WTC11 (cell line): ENCODE measurements at regions not wholly inside any gene's neighbourhood (a gene's known extent, or its start where the extent isn't known, plus 50 kb on each side); places are given as distances from the start of the nearest gene placed in this dataset.

Experiments
- ATAC-seq: fragments of 200-7000 bp; cut with Tn5 transposase; 2 replicates; pipeline ENCODE4 v1.10.0; 2021; ENCODE audit warnings: mild to moderate bottlenecking, moderate library complexity
- CTCF ChIA-PET: fragments of 300-600 bp; sonication (Branson Sonifier 250); formaldehyde crosslinking; loops from one replicate; lab custom pipeline; 2021; ENCODE audit warnings: antibody characterized with exemption; lab: Charles Lee
- POLR2A ChIA-PET: fragments of 350-600 bp; sonication (Branson Sonifier 250); formaldehyde crosslinking; loops from one replicate; lab custom pipeline; 2021; ENCODE audit warnings: antibody characterized with exemption; lab: Charles Lee
- DNase-seq: peaks from one replicate; pipeline ENCODE4 v3.0.0; 2021; ENCODE audit warnings: low spot score
- H3K27ac Mint-ChIP-seq: 2 replicates; pipeline ENCODE4 v1.8.0; 2021; ENCODE audit warnings: mixed read lengths
- H3K27me3 Mint-ChIP-seq: 2 replicates; pipeline ENCODE4 v1.8.0; 2021; ENCODE audit warnings: low read depth, mild to moderate bottlenecking, moderate library complexity, mixed read lengths
- H3K36me3 Mint-ChIP-seq: 2 replicates; pipeline ENCODE4 v1.8.0; 2021; ENCODE audit warnings: mixed read lengths
- H3K4me1 Mint-ChIP-seq: 2 replicates; pipeline ENCODE4 v1.8.0; 2022; ENCODE audit warnings: mixed read lengths
- H3K4me3 Mint-ChIP-seq: 2 replicates; pipeline ENCODE4 v1.8.0; 2021; ENCODE audit warnings: mild to moderate bottlenecking, moderate library complexity, mixed read lengths
- H3K9me3 Mint-ChIP-seq: 2 replicates; pipeline ENCODE4 v1.8.0; 2021; ENCODE audit warnings: mixed read lengths
- AR ChIP-seq: fragments of 250-450 bp; sonication (Bioruptor Pico); IDR thresholded peaks from 2 replicates; pipeline ENCODE4 v1.9.0; 2021; ENCODE audit warnings: mild to moderate bottlenecking
- CREB1 ChIP-seq: sonication (generic); formaldehyde crosslinking; IDR thresholded peaks from 2 replicates; pipeline ENCODE4 v1.8.0; 2023; ENCODE audit warnings: mild to moderate bottlenecking, missing genetic modification reagents
- E2F1 ChIP-seq: sonication (generic); formaldehyde crosslinking; IDR thresholded peaks from 2 replicates; pipeline ENCODE4 v1.8.0; 2022; ENCODE audit warnings: mild to moderate bottlenecking, missing genetic modification reagents
- ESRRA ChIP-seq: sonication (generic); formaldehyde crosslinking; IDR thresholded peaks from 2 replicates; pipeline ENCODE4 v1.8.1; 2022; ENCODE audit warnings: mild to moderate bottlenecking, missing genetic modification reagents, borderline replicate concordance
- GTF2I ChIP-seq: fragments of 250-450 bp; sonication (Bioruptor Pico); conservative IDR thresholded peaks from 2 replicates; pipeline ENCODE4 v1.4.0; 2021; ENCODE audit warnings: mild to moderate bottlenecking
- HMGA2 ChIP-seq: fragments of 250-450 bp; sonication (Bioruptor Pico); IDR thresholded peaks from 2 replicates; pipeline ENCODE4 v1.4.0; 2021; ENCODE audit warnings: mild to moderate bottlenecking, moderate library complexity
- JUN ChIP-seq: sonication (generic); formaldehyde crosslinking; IDR thresholded peaks from 2 replicates; pipeline ENCODE4 v1.8.0; 2023; ENCODE audit warnings: mild to moderate bottlenecking, missing genetic modification reagents
- NFYB ChIP-seq: sonication (generic); formaldehyde crosslinking; conservative IDR thresholded peaks from 2 replicates; pipeline ENCODE4 v1.8.0; 2022; ENCODE audit warnings: low read depth, missing genetic modification reagents
- RORB ChIP-seq: fragments of 250-450 bp; sonication (Bioruptor Pico); IDR thresholded peaks from 2 replicates; pipeline ENCODE4 v1.9.0; 2021; ENCODE audit warnings: mild to moderate bottlenecking
- SMAD4 ChIP-seq: sonication (generic); formaldehyde crosslinking; IDR thresholded peaks from 2 replicates; pipeline ENCODE4 v1.8.0; 2022; ENCODE audit warnings: mild to moderate bottlenecking, missing genetic modification reagents
- ZNF219 ChIP-seq: sonication (generic); formaldehyde crosslinking; IDR thresholded peaks from 2 replicates; pipeline ENCODE4 v1.8.0; 2023; ENCODE audit warnings: missing genetic modification reagents, mild to moderate bottlenecking, borderline replicate concordance
- ZNF396 ChIP-seq: fragments of 250-450 bp; sonication (Bioruptor Pico); IDR thresholded peaks from 2 replicates; pipeline ENCODE4 v1.8.0; 2021; ENCODE audit warnings: mild to moderate bottlenecking, moderate library complexity, borderline replicate concordance
- ZNF671 ChIP-seq: fragments of 250-450 bp; sonication (Bioruptor Pico); IDR thresholded peaks from 2 replicates; pipeline ENCODE4 v1.8.0; 2021; ENCODE audit warnings: mild to moderate bottlenecking
- TF ChIP-seq, protein P1 (sequence below): fragments of 250-450 bp; sonication (Bioruptor Pico); IDR thresholded peaks from 2 replicates; pipeline ENCODE4 v1.9.0; 2021; ENCODE audit warnings: mild to moderate bottlenecking, borderline replicate concordance
- TF ChIP-seq, protein P2 (sequence below): sonication (generic); formaldehyde crosslinking; IDR thresholded peaks from 2 replicates; pipeline ENCODE4 v1.8.1; 2023; ENCODE audit warnings: mild to moderate bottlenecking, missing genetic modification reagents, borderline replicate concordance
- TF ChIP-seq, protein P3 (sequence below): sonication (generic); formaldehyde crosslinking; IDR thresholded peaks from 2 replicates; pipeline ENCODE4 v1.8.0; 2022; ENCODE audit warnings: mild to moderate bottlenecking, missing genetic modification reagents
- TF ChIP-seq, protein P4 (sequence below): sonication (generic); formaldehyde crosslinking; IDR thresholded peaks from 2 replicates; pipeline ENCODE4 v1.8.0; 2022; ENCODE audit warnings: mild to moderate bottlenecking, missing genetic modification reagents
- TF ChIP-seq, protein P5 (sequence below): sonication (generic); formaldehyde crosslinking; conservative IDR thresholded peaks from 2 replicates; pipeline ENCODE4 v1.8.1; 2022; ENCODE audit warnings: mild to moderate bottlenecking, missing genetic modification reagents

DNA sequence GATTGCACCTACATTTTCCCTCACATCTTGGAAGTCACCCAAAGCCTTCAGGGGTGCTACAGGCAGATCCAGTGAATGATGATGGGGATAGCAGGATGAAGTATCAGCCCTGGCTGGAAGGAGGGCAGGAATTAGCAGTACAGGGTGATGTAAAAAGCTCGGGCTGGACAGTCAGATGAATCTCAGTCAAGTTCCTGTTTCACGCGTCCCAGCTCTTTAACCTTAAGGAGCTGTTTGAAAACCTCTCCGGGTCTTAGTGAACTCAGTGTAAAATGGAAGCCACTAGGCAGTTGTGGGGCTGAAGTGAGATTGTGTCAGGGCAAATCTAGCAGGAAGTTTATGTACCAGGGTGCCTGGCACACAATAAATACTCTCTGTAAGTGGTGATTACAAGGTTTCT lies 166.4 kb upstream of the PROK2 start:
- ChIA-PET POLR2A (no interaction called here), CTCF (interaction anchor here (0.6 to 4.0 kb wide), 2 partner anchors 15 to 76 kb away, joined by 3 to 19 read pairs; no protein-coding TSS in a partner anchor)
- Mint-ChIP-seq H3K27me3 (0 out of 2 replicates have a peak, but pooled peaks cover 1% of the 10 kb centered on the region), H3K4me3 (no peak overlapping the region), H3K9me3 (peaks cover 1% of the 10 kb centered on the region; the same call in 1 of the 2 replicates), H3K4me1 (peaks cover 20% of the 10 kb centered on the region), H3K36me3 (no peaks in the 10 kb centered on the region), H3K27ac (no peak overlapping the region)
- DNase-seq (no peak), ATAC-seq (no peak)
- TF ChIP-seq, protein P1, sequence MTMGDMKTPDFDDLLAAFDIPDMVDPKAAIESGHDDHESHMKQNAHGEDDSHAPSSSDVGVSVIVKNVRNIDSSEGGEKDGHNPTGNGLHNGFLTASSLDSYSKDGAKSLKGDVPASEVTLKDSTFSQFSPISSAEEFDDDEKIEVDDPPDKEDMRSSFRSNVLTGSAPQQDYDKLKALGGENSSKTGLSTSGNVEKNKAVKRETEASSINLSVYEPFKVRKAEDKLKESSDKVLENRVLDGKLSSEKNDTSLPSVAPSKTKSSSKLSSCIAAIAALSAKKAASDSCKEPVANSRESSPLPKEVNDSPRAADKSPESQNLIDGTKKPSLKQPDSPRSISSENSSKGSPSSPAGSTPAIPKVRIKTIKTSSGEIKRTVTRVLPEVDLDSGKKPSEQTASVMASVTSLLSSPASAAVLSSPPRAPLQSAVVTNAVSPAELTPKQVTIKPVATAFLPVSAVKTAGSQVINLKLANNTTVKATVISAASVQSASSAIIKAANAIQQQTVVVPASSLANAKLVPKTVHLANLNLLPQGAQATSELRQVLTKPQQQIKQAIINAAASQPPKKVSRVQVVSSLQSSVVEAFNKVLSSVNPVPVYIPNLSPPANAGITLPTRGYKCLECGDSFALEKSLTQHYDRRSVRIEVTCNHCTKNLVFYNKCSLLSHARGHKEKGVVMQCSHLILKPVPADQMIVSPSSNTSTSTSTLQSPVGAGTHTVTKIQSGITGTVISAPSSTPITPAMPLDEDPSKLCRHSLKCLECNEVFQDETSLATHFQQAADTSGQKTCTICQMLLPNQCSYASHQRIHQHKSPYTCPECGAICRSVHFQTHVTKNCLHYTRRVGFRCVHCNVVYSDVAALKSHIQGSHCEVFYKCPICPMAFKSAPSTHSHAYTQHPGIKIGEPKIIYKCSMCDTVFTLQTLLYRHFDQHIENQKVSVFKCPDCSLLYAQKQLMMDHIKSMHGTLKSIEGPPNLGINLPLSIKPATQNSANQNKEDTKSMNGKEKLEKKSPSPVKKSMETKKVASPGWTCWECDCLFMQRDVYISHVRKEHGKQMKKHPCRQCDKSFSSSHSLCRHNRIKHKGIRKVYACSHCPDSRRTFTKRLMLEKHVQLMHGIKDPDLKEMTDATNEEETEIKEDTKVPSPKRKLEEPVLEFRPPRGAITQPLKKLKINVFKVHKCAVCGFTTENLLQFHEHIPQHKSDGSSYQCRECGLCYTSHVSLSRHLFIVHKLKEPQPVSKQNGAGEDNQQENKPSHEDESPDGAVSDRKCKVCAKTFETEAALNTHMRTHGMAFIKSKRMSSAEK (CRISPR knock-in tag), result no peak
- TF ChIP-seq, protein P2, sequence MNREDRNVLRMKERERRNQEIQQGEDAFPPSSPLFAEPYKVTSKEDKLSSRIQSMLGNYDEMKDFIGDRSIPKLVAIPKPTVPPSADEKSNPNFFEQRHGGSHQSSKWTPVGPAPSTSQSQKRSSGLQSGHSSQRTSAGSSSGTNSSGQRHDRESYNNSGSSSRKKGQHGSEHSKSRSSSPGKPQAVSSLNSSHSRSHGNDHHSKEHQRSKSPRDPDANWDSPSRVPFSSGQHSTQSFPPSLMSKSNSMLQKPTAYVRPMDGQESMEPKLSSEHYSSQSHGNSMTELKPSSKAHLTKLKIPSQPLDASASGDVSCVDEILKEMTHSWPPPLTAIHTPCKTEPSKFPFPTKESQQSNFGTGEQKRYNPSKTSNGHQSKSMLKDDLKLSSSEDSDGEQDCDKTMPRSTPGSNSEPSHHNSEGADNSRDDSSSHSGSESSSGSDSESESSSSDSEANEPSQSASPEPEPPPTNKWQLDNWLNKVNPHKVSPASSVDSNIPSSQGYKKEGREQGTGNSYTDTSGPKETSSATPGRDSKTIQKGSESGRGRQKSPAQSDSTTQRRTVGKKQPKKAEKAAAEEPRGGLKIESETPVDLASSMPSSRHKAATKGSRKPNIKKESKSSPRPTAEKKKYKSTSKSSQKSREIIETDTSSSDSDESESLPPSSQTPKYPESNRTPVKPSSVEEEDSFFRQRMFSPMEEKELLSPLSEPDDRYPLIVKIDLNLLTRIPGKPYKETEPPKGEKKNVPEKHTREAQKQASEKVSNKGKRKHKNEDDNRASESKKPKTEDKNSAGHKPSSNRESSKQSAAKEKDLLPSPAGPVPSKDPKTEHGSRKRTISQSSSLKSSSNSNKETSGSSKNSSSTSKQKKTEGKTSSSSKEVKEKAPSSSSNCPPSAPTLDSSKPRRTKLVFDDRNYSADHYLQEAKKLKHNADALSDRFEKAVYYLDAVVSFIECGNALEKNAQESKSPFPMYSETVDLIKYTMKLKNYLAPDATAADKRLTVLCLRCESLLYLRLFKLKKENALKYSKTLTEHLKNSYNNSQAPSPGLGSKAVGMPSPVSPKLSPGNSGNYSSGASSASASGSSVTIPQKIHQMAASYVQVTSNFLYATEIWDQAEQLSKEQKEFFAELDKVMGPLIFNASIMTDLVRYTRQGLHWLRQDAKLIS (CRISPR knock-in tag), result no peak
- TF ChIP-seq JUN, result no peak
- no peak for TF ChIP-seq ZNF219 (CRISPR knock-in tag)
- TF ChIP-seq SMAD4 (CRISPR knock-in tag), result no peak
- TF ChIP-seq, protein P3, sequence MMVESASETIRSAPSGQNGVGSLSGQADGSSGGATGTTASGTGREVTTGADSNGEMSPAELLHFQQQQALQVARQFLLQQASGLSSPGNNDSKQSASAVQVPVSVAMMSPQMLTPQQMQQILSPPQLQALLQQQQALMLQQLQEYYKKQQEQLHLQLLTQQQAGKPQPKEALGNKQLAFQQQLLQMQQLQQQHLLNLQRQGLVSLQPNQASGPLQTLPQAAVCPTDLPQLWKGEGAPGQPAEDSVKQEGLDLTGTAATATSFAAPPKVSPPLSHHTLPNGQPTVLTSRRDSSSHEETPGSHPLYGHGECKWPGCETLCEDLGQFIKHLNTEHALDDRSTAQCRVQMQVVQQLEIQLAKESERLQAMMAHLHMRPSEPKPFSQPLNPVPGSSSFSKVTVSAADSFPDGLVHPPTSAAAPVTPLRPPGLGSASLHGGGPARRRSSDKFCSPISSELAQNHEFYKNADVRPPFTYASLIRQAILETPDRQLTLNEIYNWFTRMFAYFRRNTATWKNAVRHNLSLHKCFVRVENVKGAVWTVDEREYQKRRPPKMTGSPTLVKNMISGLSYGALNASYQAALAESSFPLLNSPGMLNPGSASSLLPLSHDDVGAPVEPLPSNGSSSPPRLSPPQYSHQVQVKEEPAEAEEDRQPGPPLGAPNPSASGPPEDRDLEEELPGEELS (CRISPR knock-in tag), result no peak

- DNase-seq, result no peak
- H3K4me1 Mint-ChIP-seq, result peaks cover 2% of the 10 kb centered on the region
- POLR2A ChIA-PET, result no interaction called here
- peaks cover 2% of the 10 kb centered on the region; the same call in 1 of the 2 replicates for H3K9me3 Mint-ChIP-seq
- H3K27ac Mint-ChIP-seq, result no peak overlapping the region
- H3K27me3 Mint-ChIP-seq, result peaks cover 17% of the 10 kb centered on the region
- TF ChIP-seq HMGA2 (CRISPR knock-in tag) (no peak), NFYB (CRISPR knock-in tag) (no peak), RORB (CRISPR knock-in tag) (no peak), ZNF396 (CRISPR knock-in tag) (no peak), CREB1 (CRISPR knock-in tag) (no peak), AR (CRISPR knock-in tag) (no peak), E2F1 (CRISPR knock-in tag) (no peak), GTF2I (CRISPR knock-in tag) (no peak), ESRRA (no peak), ZNF671 (CRISPR knock-in tag) (no peak)
- TF ChIP-seq, protein P4, sequence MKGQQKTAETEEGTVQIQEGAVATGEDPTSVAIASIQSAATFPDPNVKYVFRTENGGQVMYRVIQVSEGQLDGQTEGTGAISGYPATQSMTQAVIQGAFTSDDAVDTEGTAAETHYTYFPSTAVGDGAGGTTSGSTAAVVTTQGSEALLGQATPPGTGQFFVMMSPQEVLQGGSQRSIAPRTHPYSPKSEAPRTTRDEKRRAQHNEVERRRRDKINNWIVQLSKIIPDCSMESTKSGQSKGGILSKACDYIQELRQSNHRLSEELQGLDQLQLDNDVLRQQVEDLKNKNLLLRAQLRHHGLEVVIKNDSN (CRISPR knock-in tag), result no peak
- TF ChIP-seq, protein P5, sequence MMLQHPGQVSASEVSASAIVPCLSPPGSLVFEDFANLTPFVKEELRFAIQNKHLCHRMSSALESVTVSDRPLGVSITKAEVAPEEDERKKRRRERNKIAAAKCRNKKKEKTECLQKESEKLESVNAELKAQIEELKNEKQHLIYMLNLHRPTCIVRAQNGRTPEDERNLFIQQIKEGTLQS (CRISPR knock-in tag), result no peak
- TF ChIP-seq, all 79 proteins: peak for 0
- CTCF ChIA-PET, result no interaction called here
- no peaks in the 10 kb centered on the region for H3K36me3 Mint-ChIP-seq
- no peak for ATAC-seq
- H3K4me3 Mint-ChIP-seq, result no peak overlapping the region
These were observed 164.5 kb upstream of the PROK2 start for GRCh38 chr3:71949442-71949841.
